ENCODE measurements at regions not wholly inside any gene's neighbourhood (a gene's known extent, or its start where the extent isn't known, plus 50 kb on each side); places are given as distances from the start of the nearest gene placed in this dataset.

DNA sequence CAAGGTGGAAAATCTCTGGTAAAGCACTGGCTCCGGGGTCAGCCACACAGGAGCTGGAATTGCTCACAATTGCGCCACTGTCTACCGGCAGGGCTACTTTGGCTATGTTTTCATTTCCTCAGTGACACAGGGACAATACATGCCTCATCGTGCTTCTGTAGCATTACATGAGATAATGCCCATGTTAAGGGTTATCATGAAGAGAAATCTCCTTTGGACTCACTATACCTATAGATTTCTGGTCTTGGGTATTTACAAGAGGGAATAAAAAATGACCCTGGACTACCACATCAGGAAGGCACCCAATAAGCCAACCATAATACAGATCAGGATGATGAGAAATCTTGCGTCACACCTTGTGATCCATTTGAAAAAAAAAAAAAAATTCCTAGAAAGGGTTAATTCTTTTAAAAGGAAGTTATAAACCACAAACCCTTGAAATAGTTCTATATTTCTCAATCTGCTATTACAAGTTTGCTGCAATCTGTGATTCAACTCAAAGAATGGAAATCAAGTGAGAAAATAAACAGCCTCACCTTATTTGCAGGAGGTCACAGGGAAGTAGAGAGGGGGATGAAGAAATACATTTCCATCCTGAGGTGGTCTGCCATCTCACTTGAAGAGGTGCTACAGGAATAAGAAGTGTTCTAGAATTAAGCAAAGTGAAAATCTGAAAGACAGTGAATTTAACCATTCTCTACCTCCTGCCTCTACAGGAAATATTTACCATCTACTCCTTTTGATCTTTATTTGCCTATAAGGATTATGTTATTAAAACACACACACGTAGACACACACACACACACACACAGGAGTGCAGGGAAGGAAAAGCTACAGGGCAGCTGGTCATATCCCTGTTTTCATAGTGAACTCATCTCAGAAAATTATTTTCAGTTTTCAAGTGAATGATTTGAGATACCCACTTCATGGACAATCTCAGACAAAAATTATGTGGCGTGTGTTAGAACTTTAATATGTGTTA lies 231.3 kb upstream of the CELF2 start:
- no peaks in the 10 kb centered on the region for H3K4me1 ChIP-seq
- H3K4me3 ChIP-seq (ENCODE audit: low read depth, low read length) = no peak overlapping the region
- DNase-seq = no peak
- H3K9me3 ChIP-seq = no peaks in the 10 kb centered on the region
- TF ChIP-seq, protein P1, sequence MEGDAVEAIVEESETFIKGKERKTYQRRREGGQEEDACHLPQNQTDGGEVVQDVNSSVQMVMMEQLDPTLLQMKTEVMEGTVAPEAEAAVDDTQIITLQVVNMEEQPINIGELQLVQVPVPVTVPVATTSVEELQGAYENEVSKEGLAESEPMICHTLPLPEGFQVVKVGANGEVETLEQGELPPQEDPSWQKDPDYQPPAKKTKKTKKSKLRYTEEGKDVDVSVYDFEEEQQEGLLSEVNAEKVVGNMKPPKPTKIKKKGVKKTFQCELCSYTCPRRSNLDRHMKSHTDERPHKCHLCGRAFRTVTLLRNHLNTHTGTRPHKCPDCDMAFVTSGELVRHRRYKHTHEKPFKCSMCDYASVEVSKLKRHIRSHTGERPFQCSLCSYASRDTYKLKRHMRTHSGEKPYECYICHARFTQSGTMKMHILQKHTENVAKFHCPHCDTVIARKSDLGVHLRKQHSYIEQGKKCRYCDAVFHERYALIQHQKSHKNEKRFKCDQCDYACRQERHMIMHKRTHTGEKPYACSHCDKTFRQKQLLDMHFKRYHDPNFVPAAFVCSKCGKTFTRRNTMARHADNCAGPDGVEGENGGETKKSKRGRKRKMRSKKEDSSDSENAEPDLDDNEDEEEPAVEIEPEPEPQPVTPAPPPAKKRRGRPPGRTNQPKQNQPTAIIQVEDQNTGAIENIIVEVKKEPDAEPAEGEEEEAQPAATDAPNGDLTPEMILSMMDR (IDR thresholded peaks at IDR 0.05; ENCODE audit: low read depth, low read length) = no peak
- no peaks in the 10 kb centered on the region for H3K36me3 ChIP-seq
- no peaks in the 10 kb centered on the region for H3K27me3 ChIP-seq

DNA sequence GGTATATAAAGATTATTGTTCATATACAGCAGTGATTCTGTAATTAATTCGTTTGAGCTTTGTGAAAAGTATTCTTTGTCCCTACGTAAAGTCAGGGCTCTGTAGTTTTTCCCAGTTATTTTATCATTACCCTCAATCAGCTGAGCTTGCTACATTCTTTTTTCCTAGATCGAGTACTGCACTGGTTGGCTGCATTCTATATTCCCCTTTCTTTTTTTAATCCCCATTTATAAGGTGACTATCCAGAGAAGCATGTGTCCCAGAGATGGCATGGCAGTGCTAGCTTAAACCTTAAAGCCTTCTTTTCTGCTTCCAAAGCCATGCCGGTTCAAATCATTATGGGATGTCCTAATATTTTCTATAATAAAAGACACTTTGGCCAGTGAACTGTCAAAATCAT lies 230.1 kb upstream of the CELF2 start:
- Histone ChIP-seq H3K9me3 (no peaks in the 10 kb centered on the region), H3K4me1 (no peaks in the 10 kb centered on the region), H3K36me3 (no peaks in the 10 kb centered on the region), H3K4me3 (ENCODE audit: low read depth, low read length) (no peak overlapping the region), H3K27me3 (no peaks in the 10 kb centered on the region)
- no peak for DNase-seq
- TF ChIP-seq, protein P1 (IDR thresholded peaks at IDR 0.05; ENCODE audit: low read depth, low read length) = no peak

DNA sequence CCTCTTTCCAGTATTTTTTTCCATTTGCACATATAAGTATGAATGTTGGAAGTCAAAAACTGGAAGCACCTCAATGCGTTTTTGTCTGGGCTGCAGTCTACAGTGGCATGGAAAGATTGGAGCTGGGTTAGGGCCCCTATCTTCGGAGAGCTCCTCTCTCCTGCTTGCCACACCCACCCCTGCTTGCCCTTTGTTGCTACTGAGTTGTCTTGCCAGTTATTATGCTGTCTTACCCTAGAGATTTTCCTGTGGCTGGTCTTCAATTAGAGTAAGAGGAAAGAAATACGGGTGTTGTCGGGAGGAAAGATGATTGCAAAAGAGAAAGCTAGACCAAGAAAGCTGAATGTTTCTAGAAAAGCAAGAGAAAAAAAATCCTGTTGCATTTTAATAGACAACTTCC lies 228.9 kb upstream of the CELF2 start:
- Histone ChIP-seq H3K36me3 (no peaks in the 10 kb centered on the region), H3K4me1 (no peaks in the 10 kb centered on the region), H3K9me3 (no peaks in the 10 kb centered on the region), H3K4me3 (ENCODE audit: low read depth, low read length) (no peak overlapping the region), H3K27me3 (no peaks in the 10 kb centered on the region)
- no peak for DNase-seq
- TF ChIP-seq, protein P1 (IDR thresholded peaks at IDR 0.05; ENCODE audit: low read depth, low read length) = no peak

DNA sequence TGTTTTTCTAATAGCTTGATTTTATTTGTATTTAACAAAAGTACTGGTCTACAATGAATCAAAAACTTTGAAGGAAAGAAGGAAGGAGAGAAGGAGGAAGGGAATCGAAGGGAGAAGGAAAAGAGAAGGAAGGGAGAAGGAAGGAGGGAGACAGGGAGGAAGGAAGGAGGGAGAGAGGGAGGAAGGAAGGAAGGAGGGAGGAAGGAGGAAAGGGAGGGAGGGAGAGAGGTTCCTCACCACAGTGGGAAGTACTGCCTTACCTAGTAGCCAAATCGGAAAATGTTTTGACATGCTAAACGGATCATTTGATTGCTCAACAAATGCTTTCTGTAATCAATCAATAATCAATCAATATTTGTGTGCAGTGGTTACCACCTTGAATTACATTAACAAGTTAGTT lies 225.8 kb upstream of the CELF2 start:
- Histone ChIP-seq H3K36me3 (no peaks in the 10 kb centered on the region), H3K9me3 (no peaks in the 10 kb centered on the region), H3K4me3 (ENCODE audit: low read depth, low read length) (no peak overlapping the region), H3K4me1 (no peaks in the 10 kb centered on the region), H3K27me3 (no peaks in the 10 kb centered on the region)
- TF ChIP-seq, protein P1 (IDR thresholded peaks at IDR 0.05; ENCODE audit: low read depth, low read length) = no peak
- no peak for DNase-seq

DNA sequence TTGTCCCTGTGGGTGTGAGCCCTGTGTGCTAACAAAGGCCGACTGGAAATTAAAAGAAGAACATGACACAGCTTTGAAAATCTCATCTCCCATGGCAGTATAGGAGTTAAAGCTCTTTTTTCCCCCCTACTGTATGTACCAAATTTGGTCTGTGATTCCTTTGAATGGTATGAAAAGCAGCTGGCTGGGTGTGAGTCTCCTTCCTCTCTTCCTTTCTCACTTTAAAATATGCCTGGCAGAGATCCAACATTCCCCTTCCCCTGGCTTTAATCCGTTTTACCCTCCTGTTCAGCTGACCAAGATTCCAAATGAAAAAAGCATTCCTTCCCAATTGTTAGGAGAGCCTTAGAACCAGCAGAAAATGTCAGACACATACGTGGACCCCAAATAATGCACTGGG lies 225.0 kb upstream of the CELF2 start:
- TF ChIP-seq, protein P1 (IDR thresholded peaks at IDR 0.05; ENCODE audit: low read depth, low read length) = no peak
- Histone ChIP-seq H3K4me1 (no peaks in the 10 kb centered on the region), H3K27me3 (no peaks in the 10 kb centered on the region), H3K4me3 (ENCODE audit: low read depth, low read length) (no peak overlapping the region), H3K9me3 (no peaks in the 10 kb centered on the region), H3K36me3 (no peaks in the 10 kb centered on the region)
- DNase-seq = no peak

DNA sequence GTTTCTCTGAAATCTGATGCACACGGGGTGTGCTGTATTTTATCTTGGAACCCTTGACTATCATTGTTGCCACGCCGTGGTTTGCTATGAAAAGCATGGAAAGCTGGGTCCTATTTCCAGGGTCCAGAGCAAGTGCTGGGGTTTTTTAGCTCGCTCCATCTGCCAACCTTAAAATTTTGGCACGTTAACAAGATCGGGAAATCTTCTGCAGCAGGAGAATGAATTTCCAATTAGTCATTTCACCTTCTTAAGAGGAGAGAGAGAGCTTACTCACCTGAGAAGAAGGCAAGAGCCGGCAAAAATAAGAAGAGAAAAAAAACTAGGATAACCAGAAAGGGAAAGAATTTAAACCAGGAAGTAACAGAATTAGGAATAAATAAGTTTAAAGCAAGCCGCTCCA lies 223.6 kb upstream of the CELF2 start:
- Histone ChIP-seq H3K36me3 (no peaks in the 10 kb centered on the region), H3K4me3 (ENCODE audit: low read depth, low read length) (no peak overlapping the region), H3K9me3 (no peaks in the 10 kb centered on the region), H3K4me1 (no peaks in the 10 kb centered on the region), H3K27me3 (no peaks in the 10 kb centered on the region)
- TF ChIP-seq, protein P1 (IDR thresholded peaks at IDR 0.05; ENCODE audit: low read depth, low read length) = no peak
- DNase-seq = no peak
